ENCODE measurements at regions not wholly inside any gene's neighbourhood (a gene's known extent, or its start where the extent isn't known, plus 50 kb on each side); places are given as distances from the start of the nearest gene placed in this dataset.

DNA sequence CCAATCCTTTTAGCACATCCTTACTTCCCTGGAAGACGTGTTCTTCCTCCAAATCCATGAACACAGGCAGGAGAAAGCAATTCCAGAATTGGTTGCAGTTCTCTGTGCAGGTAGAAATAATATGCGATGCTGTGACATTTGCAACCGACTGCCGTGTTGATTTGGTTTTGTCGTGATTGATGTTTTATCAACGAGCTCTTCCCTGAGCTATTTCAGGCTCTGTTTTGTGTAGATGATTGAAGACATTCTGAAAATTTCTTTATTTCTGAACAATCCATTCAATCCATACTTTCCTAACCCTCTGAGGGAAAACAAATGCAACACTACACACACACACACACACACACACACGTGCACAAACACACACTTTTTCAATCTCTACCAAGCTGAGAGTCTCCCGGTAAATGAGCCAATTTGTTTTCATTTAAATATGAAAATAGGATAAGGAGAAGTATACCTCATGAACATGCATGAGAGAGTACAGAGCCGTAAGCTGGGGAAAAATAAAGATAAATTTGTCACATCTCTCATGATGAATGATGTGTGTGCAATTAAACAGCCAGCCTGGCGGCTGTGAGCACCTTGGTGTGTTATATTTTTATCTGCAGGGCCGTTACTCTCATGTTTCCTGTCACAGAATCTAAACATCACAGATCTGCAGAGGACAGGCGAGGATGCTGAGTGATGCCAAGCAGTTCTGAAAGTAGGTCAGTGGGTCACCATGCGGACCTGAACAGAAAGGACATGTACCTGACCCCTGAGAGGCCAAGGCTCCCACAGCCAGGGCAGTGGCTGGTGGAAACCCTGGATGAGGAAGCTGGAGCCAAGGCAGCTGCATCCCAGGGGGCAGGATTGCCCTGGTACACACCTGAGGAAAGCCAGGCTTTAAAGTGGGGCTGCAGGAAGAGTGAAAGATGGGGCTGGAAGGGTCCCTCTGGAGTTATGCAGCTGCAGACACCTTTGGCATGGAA is 64.8 kb downstream of the PDCL3 start:
- H2AFZ ChIP-seq (ENCODE audit: low read depth, low read length) = no peak overlapping the region
- no peak for FAIRE-seq
- H3K4me2 ChIP-seq (ENCODE audit: insufficient read depth, low read length) = no peak overlapping the region
- no peaks in the 10 kb centered on the region for H4K20me1 ChIP-seq (replicated peaks; ENCODE audit: control insufficient read depth, extremely low read depth, insufficient read depth, low read length)
- TF ChIP-seq FOS (IDR thresholded peaks at IDR 0.05; ENCODE audit: borderline replicate concordance, insufficient read depth, low read length) (no peak), EZH2 (IDR thresholded peaks at IDR 0.05; ENCODE audit: borderline replicate concordance, low read depth, low read length, severe bottlenecking) (no peak)
- H3K27ac ChIP-seq (ENCODE audit: insufficient read depth, low read depth, low read length) = no peak overlapping the region
- no peaks in the 10 kb centered on the region for H3K9me1 ChIP-seq (replicated peaks; ENCODE audit: control insufficient read depth, extremely low read depth, insufficient read depth, low read length)
- ChIA-PET POLR2A (no interaction called here), CTCF (interaction anchor here (1.2 to 2.1 kb wide), 2 partner anchors 15 to 21 kb away, joined by 3 to 4 read pairs; no protein-coding TSS in a partner anchor)
- no peaks in the 10 kb centered on the region for H3K36me3 ChIP-seq (ENCODE audit: control insufficient read depth in 2 of 2, extremely low read depth in 1 of 2, insufficient read depth in 2 of 2, low read length in 2 of 2)
- no peaks in the 10 kb centered on the region for H3K4me1 ChIP-seq (ENCODE audit: control insufficient read depth, extremely low read depth, insufficient read depth, low read length)
- no peaks in the 10 kb centered on the region for H3K9me3 ChIP-seq (replicated peaks; ENCODE audit: control insufficient read depth, insufficient read depth, low read length)
- dilution Hi-C loops (cut with MboI; ENCODE audit: extremely low pct_ligation_motif_present, low sequenced_read_pairs) (no loop called here), intact Hi-C loops (cut with micrococcal nuclease) (no loop called here)
- no peak for DNase-seq (ENCODE audit: low read depth, low spot score)
- no TSS peak for BruUV-seq (replicated peaks)
- no peak overlapping the region for H3K4me3 ChIP-seq (replicated peaks in 1 of 3; ENCODE audit: insufficient read depth in 1 of 3, low read depth in 1 of 3, low read length in 3 of 3)
- H3K9ac ChIP-seq (replicated peaks; ENCODE audit: extremely low read depth, insufficient read depth, low read length) = no peak overlapping the region
- peaks cover 4 to 7% of the 10 kb centered on the region in 2 experiments for H3K27me3 ChIP-seq (ENCODE audit: control insufficient read depth in 2 of 2, insufficient read depth in 2 of 2, low read length in 2 of 2)
- H3K79me2 ChIP-seq (ENCODE audit: control insufficient read depth, insufficient read depth, low read length) = no peaks in the 10 kb centered on the region

GRCh38 chr2:100628506-100628905 is 65.7 kb downstream of the PDCL3 start:
- H4K20me1 ChIP-seq (replicated peaks; ENCODE audit: control insufficient read depth, extremely low read depth, insufficient read depth, low read length) = no peaks in the 10 kb centered on the region
- CTCF ChIA-PET = interaction anchor here (1.2 kb wide), 1 partner anchor 22 kb away, joined by 3 read pairs; no protein-coding TSS in a partner anchor
- H2AFZ ChIP-seq (ENCODE audit: low read depth, low read length) = no peak overlapping the region
- no peaks in the 10 kb centered on the region for H3K9me3 ChIP-seq (replicated peaks; ENCODE audit: control insufficient read depth, insufficient read depth, low read length)
- H3K9ac ChIP-seq (replicated peaks; ENCODE audit: extremely low read depth, insufficient read depth, low read length) = no peak overlapping the region
- TF ChIP-seq FOS (IDR thresholded peaks at IDR 0.05; ENCODE audit: borderline replicate concordance, insufficient read depth, low read length) = no peak
- no peak for TF ChIP-seq GATA2 (IDR thresholded peaks at IDR 0.05; ENCODE audit: insufficient read depth, insufficient read length, low read depth, low read length)
- TF ChIP-seq, protein P1, sequence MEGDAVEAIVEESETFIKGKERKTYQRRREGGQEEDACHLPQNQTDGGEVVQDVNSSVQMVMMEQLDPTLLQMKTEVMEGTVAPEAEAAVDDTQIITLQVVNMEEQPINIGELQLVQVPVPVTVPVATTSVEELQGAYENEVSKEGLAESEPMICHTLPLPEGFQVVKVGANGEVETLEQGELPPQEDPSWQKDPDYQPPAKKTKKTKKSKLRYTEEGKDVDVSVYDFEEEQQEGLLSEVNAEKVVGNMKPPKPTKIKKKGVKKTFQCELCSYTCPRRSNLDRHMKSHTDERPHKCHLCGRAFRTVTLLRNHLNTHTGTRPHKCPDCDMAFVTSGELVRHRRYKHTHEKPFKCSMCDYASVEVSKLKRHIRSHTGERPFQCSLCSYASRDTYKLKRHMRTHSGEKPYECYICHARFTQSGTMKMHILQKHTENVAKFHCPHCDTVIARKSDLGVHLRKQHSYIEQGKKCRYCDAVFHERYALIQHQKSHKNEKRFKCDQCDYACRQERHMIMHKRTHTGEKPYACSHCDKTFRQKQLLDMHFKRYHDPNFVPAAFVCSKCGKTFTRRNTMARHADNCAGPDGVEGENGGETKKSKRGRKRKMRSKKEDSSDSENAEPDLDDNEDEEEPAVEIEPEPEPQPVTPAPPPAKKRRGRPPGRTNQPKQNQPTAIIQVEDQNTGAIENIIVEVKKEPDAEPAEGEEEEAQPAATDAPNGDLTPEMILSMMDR (IDR thresholded peaks at IDR 0.05; ENCODE audit: extremely low read depth in 1 of 2, insufficient read depth in 1 of 2, low read depth in 1 of 2, low read length in 2 of 2) = no peak
- no peak for TF ChIP-seq POLR2A (IDR thresholded peaks at IDR 0.05; ENCODE audit: low read depth, low read length)
- no peak for TF ChIP-seq EZH2 (IDR thresholded peaks at IDR 0.05; ENCODE audit: borderline replicate concordance, low read depth, low read length, severe bottlenecking)
- TF ChIP-seq POLR2AphosphoS5 (IDR thresholded peaks at IDR 0.05; ENCODE audit: insufficient read depth, low read depth, low read length) = no peak
- TF ChIP-seq JUN (IDR thresholded peaks at IDR 0.05; ENCODE audit: borderline replicate concordance, insufficient read depth, insufficient read length, low read depth) = no peak
- TF ChIP-seq MAX (IDR thresholded peaks at IDR 0.05; ENCODE audit: insufficient read depth, insufficient read length) = no peak
- TF ChIP-seq MYC (IDR thresholded peaks at IDR 0.05; ENCODE audit: low read depth, low read length) = no peak
- no peak overlapping the region for H3K4me2 ChIP-seq (ENCODE audit: insufficient read depth, low read length)
- DNase-seq (ENCODE audit: low read depth, low spot score) (no peak), FAIRE-seq (no peak)
- no peak overlapping the region for H3K4me3 ChIP-seq (replicated peaks in 1 of 3; ENCODE audit: insufficient read depth in 1 of 3, low read depth in 1 of 3, low read length in 3 of 3)
- POLR2A ChIA-PET = no interaction called here
- no peaks in the 10 kb centered on the region for H3K79me2 ChIP-seq (ENCODE audit: control insufficient read depth, insufficient read depth, low read length)
- no peaks in the 10 kb centered on the region for H3K4me1 ChIP-seq (ENCODE audit: control insufficient read depth, extremely low read depth, insufficient read depth, low read length)
- H3K9me1 ChIP-seq (replicated peaks; ENCODE audit: control insufficient read depth, extremely low read depth, insufficient read depth, low read length) = no peaks in the 10 kb centered on the region
- peaks cover 4 to 5% of the 10 kb centered on the region in 2 experiments for H3K27me3 ChIP-seq (ENCODE audit: control insufficient read depth in 2 of 2, insufficient read depth in 2 of 2, low read length in 2 of 2)
- dilution Hi-C loops (cut with MboI; ENCODE audit: extremely low pct_ligation_motif_present, low sequenced_read_pairs) = no loop called here
- no peak overlapping the region for H3K27ac ChIP-seq (ENCODE audit: insufficient read depth, low read depth, low read length)
- intact Hi-C loops (cut with micrococcal nuclease) = no loop called here
- no TSS peak for BruUV-seq (replicated peaks)
- H3K36me3 ChIP-seq (ENCODE audit: control insufficient read depth in 2 of 2, extremely low read depth in 1 of 2, insufficient read depth in 2 of 2, low read length in 2 of 2) = no peaks in the 10 kb centered on the region
